ENCODE measurements at regions not wholly inside any gene's neighbourhood (a gene's known extent, or its start where the extent isn't known, plus 50 kb on each side); places are given as distances from the start of the nearest gene placed in this dataset.
"Not testable (repeated sequence)": the region's sequence is repeated elsewhere in the genome, so short reads cannot be mapped to it uniquely, and the experiment has no call there.

DNA sequence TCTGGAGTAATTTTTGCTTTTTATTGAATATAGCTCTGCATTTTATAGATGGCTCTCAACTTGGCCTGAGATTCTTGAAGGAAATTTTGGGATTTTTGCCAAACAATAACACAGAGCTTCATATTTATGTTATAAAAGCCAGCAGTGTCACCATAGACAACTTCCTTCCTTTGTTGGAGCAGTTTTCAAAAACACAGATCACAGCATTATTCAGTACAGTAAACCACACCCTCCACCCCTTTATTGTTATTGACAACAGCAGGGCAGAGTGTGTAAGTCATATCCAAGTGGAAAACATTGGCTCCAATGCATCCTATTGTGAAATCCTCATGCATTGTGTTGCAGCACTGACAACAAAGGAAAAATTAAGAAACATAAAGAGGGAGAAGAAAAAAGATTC is 62.6 kb upstream of the PRSS23 start:
- no peaks in the 10 kb centered on the region for H3K36me3 ChIP-seq
- H3K9me3 ChIP-seq (ENCODE audit: severe bottlenecking): no peaks in the 10 kb centered on the region
- TF ChIP-seq, protein P1, sequence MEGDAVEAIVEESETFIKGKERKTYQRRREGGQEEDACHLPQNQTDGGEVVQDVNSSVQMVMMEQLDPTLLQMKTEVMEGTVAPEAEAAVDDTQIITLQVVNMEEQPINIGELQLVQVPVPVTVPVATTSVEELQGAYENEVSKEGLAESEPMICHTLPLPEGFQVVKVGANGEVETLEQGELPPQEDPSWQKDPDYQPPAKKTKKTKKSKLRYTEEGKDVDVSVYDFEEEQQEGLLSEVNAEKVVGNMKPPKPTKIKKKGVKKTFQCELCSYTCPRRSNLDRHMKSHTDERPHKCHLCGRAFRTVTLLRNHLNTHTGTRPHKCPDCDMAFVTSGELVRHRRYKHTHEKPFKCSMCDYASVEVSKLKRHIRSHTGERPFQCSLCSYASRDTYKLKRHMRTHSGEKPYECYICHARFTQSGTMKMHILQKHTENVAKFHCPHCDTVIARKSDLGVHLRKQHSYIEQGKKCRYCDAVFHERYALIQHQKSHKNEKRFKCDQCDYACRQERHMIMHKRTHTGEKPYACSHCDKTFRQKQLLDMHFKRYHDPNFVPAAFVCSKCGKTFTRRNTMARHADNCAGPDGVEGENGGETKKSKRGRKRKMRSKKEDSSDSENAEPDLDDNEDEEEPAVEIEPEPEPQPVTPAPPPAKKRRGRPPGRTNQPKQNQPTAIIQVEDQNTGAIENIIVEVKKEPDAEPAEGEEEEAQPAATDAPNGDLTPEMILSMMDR (IDR thresholded peaks at IDR 0.05; ENCODE audit: low read depth, low read length): no peak
- H3K27ac ChIP-seq: no peak overlapping the region
- DNase-seq: no peak
- H3K4me3 ChIP-seq (ENCODE audit: low read depth, low read length): no peak overlapping the region
- no peaks in the 10 kb centered on the region for H3K27me3 ChIP-seq (ENCODE audit: insufficient read depth, low read depth, severe bottlenecking)

DNA sequence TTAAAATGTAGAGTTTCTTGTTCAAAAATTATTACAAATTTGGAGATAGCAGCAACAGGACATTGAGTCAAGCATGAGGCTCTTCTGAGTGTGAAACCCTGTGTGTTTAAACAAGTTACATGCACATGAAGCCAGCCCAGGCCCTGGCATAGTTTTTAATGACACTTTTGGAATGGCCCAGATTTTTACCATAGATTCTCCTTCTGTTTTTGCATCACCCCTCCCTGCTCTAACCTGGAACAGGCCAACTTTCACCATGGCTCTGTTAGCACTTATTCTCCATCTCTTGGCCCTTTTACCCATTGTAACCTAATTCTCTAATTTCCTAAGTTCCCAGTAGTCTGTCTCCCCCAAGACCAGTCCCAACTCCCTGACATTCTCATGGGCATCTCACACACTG is 63.1 kb upstream of the PRSS23 start:
- TF ChIP-seq, protein P1 (IDR thresholded peaks at IDR 0.05; ENCODE audit: low read depth, low read length): no peak
- H3K27ac ChIP-seq: no peak overlapping the region
- no peaks in the 10 kb centered on the region for H3K36me3 ChIP-seq
- no peaks in the 10 kb centered on the region for H3K27me3 ChIP-seq (ENCODE audit: insufficient read depth, low read depth, severe bottlenecking)
- H3K4me3 ChIP-seq (ENCODE audit: low read depth, low read length): no peak overlapping the region
- DNase-seq: no peak
- H3K9me3 ChIP-seq (ENCODE audit: severe bottlenecking): no peaks in the 10 kb centered on the region

DNA sequence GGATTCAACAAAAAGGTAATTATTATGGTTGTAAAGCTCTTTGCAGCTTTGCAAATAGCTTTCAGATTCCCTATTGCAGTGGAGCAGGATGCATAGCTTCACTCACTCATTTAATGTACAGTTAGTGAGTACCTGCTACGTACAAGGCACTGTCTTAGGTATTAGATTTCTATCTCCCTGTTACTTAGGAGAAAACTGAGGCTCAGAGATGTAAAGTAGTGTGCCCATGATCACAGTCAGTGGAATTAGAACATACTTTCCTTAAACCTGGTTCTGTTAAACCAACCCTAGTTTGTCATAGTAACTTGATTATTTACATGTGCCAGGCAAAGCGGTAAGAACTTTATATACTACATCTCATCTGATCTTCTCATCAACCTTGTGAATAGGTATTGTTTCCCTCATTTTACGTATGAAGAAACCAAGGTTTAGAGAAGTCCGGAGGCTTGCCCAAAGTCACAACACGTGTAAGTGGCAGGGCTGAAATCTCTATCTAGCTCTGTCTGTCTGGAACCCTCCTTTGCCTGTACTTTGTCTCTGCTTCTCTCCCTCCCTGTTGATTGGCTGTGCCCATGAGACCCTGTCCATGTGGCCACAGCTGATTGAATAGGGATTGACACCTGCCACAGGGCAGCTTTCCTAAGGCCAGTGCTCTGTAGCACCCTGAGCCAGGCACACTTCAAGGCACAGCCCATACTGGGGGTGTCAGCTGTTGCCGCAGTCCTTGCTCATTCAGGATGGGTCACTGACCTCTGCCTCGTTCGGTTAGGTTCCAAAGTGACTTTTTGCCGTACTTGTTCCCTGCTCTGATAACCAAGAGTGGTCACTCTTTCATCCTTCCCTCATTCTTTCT is 63.8 kb upstream of the PRSS23 start:
- no peaks in the 10 kb centered on the region for H3K27me3 ChIP-seq (ENCODE audit: insufficient read depth, low read depth, severe bottlenecking)
- H3K27ac ChIP-seq: no peak overlapping the region
- TF ChIP-seq, protein P1 (IDR thresholded peaks at IDR 0.05; ENCODE audit: low read depth, low read length): no peak
- DNase-seq: no peak
- H3K4me3 ChIP-seq (ENCODE audit: low read depth, low read length): no peak overlapping the region
- H3K9me3 ChIP-seq (ENCODE audit: severe bottlenecking): no peaks in the 10 kb centered on the region
- H3K36me3 ChIP-seq: no peaks in the 10 kb centered on the region

DNA sequence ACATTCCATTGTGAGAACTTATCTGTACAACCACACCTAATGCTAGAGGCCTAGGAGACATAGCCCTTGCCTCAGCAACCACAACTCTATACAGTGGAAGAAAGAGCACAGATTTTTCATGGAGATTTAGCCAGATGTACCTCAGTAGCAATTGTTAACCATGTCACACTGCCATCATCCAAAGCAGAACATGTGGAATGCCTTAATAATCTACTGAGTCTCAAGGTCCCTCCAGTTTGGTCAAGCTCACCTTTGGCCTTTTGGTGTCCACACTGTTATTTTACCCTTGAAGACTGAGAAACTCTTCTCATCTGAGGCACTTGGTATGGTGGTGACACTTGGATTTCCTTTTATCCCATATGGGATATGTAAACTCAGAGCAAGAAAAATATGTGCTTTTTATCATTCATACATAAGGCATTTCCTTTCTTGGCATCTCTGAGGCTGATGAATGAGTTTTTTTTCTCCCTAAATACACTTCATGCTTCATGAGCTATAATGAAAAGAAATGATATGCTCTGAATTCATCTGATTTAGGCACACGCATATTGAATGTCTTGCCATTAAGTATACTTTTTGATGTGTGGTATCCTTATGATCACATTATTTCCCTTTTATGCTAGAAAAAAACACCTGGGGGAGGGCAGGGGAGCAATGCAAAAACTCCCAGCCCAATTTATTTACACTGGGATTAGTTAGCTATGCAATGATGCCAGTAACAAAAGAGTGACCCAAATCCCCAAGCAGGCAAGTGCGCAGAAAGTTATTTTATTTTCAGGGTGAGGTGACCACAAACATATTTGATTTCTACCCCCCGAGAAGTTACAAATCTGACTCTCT is 63.3 kb upstream of the ME3 start:
- Histone ChIP-seq H3K4me3 (ENCODE audit: low read depth, low read length) (no peak overlapping the region), H3K27ac (no peak overlapping the region), H3K27me3 (ENCODE audit: insufficient read depth, low read depth, severe bottlenecking) (no peaks in the 10 kb centered on the region), H3K9me3 (ENCODE audit: severe bottlenecking) (no peaks in the 10 kb centered on the region), H3K36me3 (no peaks in the 10 kb centered on the region)
- DNase-seq: no peak
- TF ChIP-seq, protein P1 (IDR thresholded peaks at IDR 0.05; ENCODE audit: low read depth, low read length): no peak

DNA sequence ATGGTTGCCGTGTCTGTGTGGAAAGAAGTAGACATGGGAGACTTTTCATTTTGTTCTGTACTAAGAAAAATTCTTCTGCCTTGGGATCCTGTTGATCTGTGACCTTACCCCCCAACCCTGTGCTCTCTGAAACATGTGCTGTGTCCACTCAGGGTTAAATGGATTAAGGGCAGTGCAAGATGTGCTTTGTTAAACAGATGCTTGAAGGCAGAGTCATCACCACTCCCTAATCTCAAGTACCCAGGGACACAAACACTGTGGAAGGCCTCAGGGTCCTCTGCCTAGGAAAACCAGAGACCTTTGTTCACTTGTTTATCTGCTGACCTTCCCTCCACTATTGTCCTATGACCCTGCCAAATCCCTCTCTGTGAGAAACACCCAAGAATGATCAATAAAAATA is 60.3 kb upstream of the ME3 start:
- not testable (repeated sequence) for H3K9me3 ChIP-seq (ENCODE audit: severe bottlenecking); H3K27ac ChIP-seq; H3K27me3 ChIP-seq (ENCODE audit: insufficient read depth, low read depth, severe bottlenecking); H3K36me3 ChIP-seq; DNase-seq; H3K4me3 ChIP-seq (ENCODE audit: low read depth, low read length)

DNA sequence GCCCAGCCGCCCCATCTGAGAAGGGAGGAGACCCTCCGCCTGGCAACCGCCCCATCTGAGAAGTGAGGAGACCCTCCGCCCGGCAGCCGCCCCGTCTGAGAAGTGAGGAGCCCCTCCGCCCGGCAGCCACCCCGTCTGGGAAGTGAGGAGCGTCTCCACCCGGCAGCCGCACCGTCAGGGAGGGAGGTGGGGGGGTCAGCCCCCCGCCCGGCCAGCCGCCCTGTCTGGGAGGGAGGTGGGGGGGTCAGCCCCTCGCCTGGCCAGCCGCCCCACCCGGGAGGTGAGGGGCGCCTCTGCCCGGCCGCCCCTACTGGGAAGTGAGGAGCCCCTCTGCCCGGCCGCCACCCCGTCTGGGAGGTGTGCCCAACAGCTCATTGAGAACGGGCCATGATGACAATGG is 59.9 kb upstream of the ME3 start:
- H3K27ac ChIP-seq; H3K9me3 ChIP-seq (ENCODE audit: severe bottlenecking): not testable (repeated sequence)

DNA sequence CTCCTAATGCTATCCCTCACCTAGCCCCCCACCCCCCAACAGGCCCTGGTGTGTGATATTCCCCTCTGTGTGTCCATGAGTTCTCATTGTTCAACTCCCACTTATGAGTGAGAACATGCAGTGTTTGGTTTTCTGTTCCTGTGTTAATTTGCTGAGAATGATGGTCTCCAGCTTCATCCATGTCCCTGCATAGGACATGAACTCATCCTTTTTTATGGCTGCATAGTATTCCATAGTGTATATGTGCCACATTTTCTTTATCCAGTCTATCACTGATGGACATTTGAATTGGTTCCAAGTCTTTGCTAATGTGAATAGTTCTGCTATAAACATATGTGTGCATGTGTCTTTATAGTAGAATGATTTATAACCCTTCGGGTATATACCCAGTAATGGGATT is 57.2 kb upstream of the ME3 start:
- H3K9me3 ChIP-seq (ENCODE audit: severe bottlenecking); H3K4me3 ChIP-seq (ENCODE audit: low read depth, low read length); H3K36me3 ChIP-seq; DNase-seq; H3K27ac ChIP-seq; H3K27me3 ChIP-seq (ENCODE audit: insufficient read depth, low read depth, severe bottlenecking): not testable (repeated sequence)

More for the DNA sequence above, 59.9 kb upstream of the ME3 start:
- not testable (repeated sequence) for H3K4me3 ChIP-seq (ENCODE audit: low read depth, low read length); H3K27me3 ChIP-seq (ENCODE audit: insufficient read depth, low read depth, severe bottlenecking); DNase-seq; H3K36me3 ChIP-seq

All from WERI-Rb-1 (cell line).